ENCODE measurements at regions not wholly inside any gene's neighbourhood (a gene's known extent, or its start where the extent isn't known, plus 50 kb on each side); places are given as distances from the start of the nearest gene placed in this dataset.

DNA sequence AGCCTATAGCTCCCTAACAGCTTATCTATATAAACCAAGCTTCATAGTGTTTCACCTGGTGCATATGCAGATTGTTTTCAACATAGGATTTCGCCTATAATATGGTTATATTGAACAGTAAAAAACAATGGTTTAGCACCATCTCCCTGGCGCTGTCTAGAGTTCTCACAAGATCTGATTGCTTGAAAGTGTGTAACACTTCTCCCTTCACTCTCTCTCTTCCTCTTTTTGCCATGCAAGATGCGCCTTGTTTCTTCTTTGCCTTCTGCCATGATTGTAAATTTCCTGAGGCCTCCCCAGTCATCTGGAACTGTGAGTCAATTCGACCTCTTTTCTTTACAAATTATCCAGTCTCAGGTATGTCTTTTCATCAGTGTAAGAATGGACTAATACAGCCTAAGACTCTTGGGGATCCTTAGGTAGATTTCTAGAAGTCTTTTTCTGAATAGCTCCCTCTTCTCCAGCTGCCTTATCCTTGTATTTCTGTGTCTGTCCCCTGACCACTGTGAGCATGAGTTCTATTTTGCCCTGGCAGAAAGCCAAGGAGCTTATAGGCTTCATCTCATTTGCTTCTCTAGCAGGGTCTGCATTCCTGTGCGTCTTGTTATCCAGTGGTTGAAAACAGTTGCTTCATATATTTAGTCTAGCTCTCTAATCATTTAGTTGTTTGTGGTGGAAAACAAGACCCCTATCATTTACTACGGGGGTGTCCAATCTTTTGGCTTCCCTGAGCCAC is 401.6 kb downstream of the GPD2 start:
- TF ChIP-seq EZH2 (IDR thresholded peaks at IDR 0.05) (no peak), POLR2AphosphoS5 (IDR thresholded peaks at IDR 0.05; ENCODE audit: borderline replicate concordance, low read depth, low read length) (no peak), FOXP2 (optimal IDR thresholded peaks at IDR 0.05; ENCODE audit: control extremely low read depth, extremely low read length, insufficient read depth) (no peak)

Measured in SK-N-MC (cell line).